Thyroid gland (tissue), 4 donors: ENCODE measurements at regions not wholly inside any gene's neighbourhood (a gene's known extent, or its start where the extent isn't known, plus 50 kb on each side); places are given as distances from the start of the nearest gene placed in this dataset.

Source experiments
- DNase-seq, 2 donors: peaks; one replicate each; pipeline ENCODE4 v3.0.0-alpha.2; 2019
- H3K27ac ChIP-seq, 3 donors: fragments of 200-600 bp; sonication (generic); 1 replicate in 2 of 3; 2 replicates in 1 of 3; pipeline ENCODE4 v1.5.1; 2016 to 2019; ENCODE audit warnings: mild to moderate bottlenecking in 1 of 3, moderate library complexity in 1 of 3
- H3K27me3 ChIP-seq: fragments of 200-600 bp; sonication (generic); one replicate; pipeline ENCODE4 v1.5.1; 2019
- H3K36me3 ChIP-seq, 2 donors: fragments of 200-600 bp; sonication (generic); one replicate each; pipeline ENCODE4 v1.5.1; 2016 to 2019
- H3K4me1 ChIP-seq, 2 donors: fragments of 200-600 bp; sonication (generic); one replicate each; pipeline ENCODE4 v1.5.1; 2017 to 2019
- H3K4me3 ChIP-seq, 3 donors: fragments of 200-600 bp; sonication (generic); replicated peaks in 1 of 3; 1 replicate in 2 of 3; 2 replicates in 1 of 3; pipeline ENCODE4 v1.5.1; 2016; ENCODE audit warnings: mild to moderate bottlenecking in 1 of 3
- H3K9me3 ChIP-seq: fragments of 200-600 bp; sonication (generic); one replicate; pipeline ENCODE4 v1.5.1; 2017
- CTCF ChIP-seq, 6 experiments: fragments of 200-600 bp in 3 of 6; fragments of 450-650 bp in 3 of 6; sonication (generic) in 3 of 6; IDR thresholded peaks; one replicate each; pipeline ENCODE4 v1.5.1; 2016 to 2019; ENCODE audit warnings: antibody characterized with exemption in 6 of 6, mild to moderate bottlenecking in 2 of 6, inconsistent platforms in 1 of 6, moderate library complexity in 1 of 6
- POLR2A ChIP-seq, 2 donors: fragments of 450-650 bp; IDR thresholded peaks; one replicate each; pipeline ENCODE4 v1.6.1; 2017; ENCODE audit warnings: antibody characterized with exemption in 2 of 2, mild to moderate bottlenecking in 2 of 2, moderate library complexity in 1 of 2
- WGBS, 2 donors: methylation state at CpG; one replicate each; pipeline ENCODE4 v1.1.5; 2017; 5-methylcytosine and 5-hydroxymethylcytosine counted together
- intact Hi-C: fragments of 100-400 bp; cut with DNase I; formaldehyde crosslinking; loops from one replicate; pipeline ENCODE4 v1.15.1; 2023

DNA sequence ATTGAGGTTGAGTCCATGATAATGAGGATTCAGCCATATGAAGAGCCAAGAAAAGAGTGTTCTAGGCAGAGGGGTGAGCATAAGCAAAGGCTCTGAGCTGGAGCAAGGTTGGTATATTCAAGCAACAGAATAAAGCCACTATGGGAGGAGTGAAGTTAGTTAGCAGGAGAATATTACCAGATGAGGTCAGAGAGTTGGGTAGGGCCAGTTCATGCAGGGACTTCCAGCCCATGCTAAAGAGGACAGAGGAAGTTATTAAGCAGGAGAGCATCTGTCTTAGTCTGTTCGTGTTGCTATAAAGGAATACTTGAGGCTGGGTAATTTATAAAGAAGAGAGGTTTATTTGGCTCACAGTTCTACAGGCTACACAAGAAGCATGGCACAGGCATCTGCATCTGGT, 57.1 kb upstream of the ATG10 start:
- intact Hi-C loops: no loop called here
- Histone ChIP-seq H3K9me3 (no peaks in the 10 kb centered on the region), H3K27ac (no peak overlapping the region), H3K27me3 (no peaks in the 10 kb centered on the region), H3K36me3 (no peaks in the 10 kb centered on the region), H3K4me3 (no peak overlapping the region), H3K4me1 (no peaks in the 10 kb centered on the region)
- no peak for DNase-seq
- TF ChIP-seq POLR2A (IDR thresholded peaks at IDR 0.05): no peak
- 63 to 74% methylated on average over 1 of the region's 1 CpG for WGBS, 2 donors

- Histone ChIP-seq H3K9me3 (no peaks in the 10 kb centered on the region), H3K4me3 (no peak overlapping the region), H3K36me3 (no peaks in the 10 kb centered on the region), H3K27me3 (no peaks in the 10 kb centered on the region), H3K27ac (no peak overlapping the region), H3K4me1 (no peaks in the 10 kb centered on the region)
- no peak for TF ChIP-seq CTCF (IDR thresholded peaks at IDR 0.05)
- TF ChIP-seq POLR2A (IDR thresholded peaks at IDR 0.05): no peak
- WGBS, 2 donors: 95 to 96% methylated on average over 8 of the region's 8 CpGs
- intact Hi-C loops: no loop called here
- no peak for DNase-seq
Observed at GRCh38 chr5:81912933-81913332, 58.9 kb upstream of the ATG10 start.

DNA sequence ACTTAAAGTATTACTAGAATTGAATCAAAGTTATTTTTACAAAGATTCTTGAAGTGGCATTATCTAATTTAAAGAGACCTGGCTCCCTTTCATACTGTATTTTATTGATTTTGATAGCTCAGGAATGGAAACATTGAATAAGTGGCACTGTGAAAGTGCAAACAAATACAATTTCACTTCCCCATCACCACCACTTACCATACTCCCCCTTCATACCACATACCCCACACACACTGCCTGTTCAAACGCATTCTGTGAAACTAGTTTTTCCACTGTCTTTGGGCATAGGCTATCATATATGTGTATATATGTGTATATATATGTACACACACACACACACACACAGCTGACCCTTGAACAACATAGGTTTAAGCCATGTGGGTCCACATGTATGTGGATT, 62.1 kb upstream of the ATG10 start:
- no peak for DNase-seq
- Histone ChIP-seq H3K27me3 (no peaks in the 10 kb centered on the region), H3K4me3 (no peak overlapping the region), H3K4me1 (no peaks in the 10 kb centered on the region), H3K36me3 (no peaks in the 10 kb centered on the region), H3K27ac (no peak overlapping the region), H3K9me3 (no peaks in the 10 kb centered on the region)
- 92 to 93% methylated on average over 1 of the region's 1 CpG for WGBS, 2 donors
- TF ChIP-seq CTCF (IDR thresholded peaks at IDR 0.05) (no peak), POLR2A (IDR thresholded peaks at IDR 0.05) (no peak)
- intact Hi-C loops: no loop called here

GRCh38 chr5:81908771-81909170, 63.1 kb upstream of the ATG10 start:
- no peak overlapping the region for H3K4me3 ChIP-seq
- H3K36me3 ChIP-seq: no peaks in the 10 kb centered on the region
- H3K9me3 ChIP-seq: no peaks in the 10 kb centered on the region
- H3K27ac ChIP-seq: no peak overlapping the region
- intact Hi-C loops: no loop called here
- TF ChIP-seq POLR2A (IDR thresholded peaks at IDR 0.05): no peak
- TF ChIP-seq CTCF (IDR thresholded peaks at IDR 0.05): no peak
- 59 to 76% methylated on average over 5 of the region's 5 CpGs for WGBS, 2 donors
- DNase-seq: no peak
- no peaks in the 10 kb centered on the region for H3K27me3 ChIP-seq
- no peaks in the 10 kb centered on the region for H3K4me1 ChIP-seq

- no peak for DNase-seq
- Histone ChIP-seq H3K4me1 (no peaks in the 10 kb centered on the region), H3K27me3 (no peaks in the 10 kb centered on the region), H3K36me3 (no peaks in the 10 kb centered on the region), H3K9me3 (no peaks in the 10 kb centered on the region), H3K4me3 (no peak overlapping the region), H3K27ac (no peak overlapping the region)
- no peak for TF ChIP-seq POLR2A (IDR thresholded peaks at IDR 0.05)
- TF ChIP-seq CTCF (IDR thresholded peaks at IDR 0.05): no peak
- WGBS, 2 donors: 88 to 91% methylated on average over 10 of the region's 10 CpGs
- intact Hi-C loops: no loop called here
Observed at GRCh38 chr5:81908044-81908443, 63.8 kb upstream of the ATG10 start.
